22Rv1 (cell line): ENCODE measurements at regions not wholly inside any gene's neighbourhood (a gene's known extent, or its start where the extent isn't known, plus 50 kb on each side); places are given as distances from the start of the nearest gene placed in this dataset.

ENCODE experiments used
- H3K27ac ChIP-seq: fragments of 450-650 bp; 2 replicates; pipeline ENCODE4 v1.5.1; 2017
- CTCF ChIP-seq: fragments of 450-650 bp; IDR thresholded peaks from 2 replicates; pipeline ENCODE4 v1.5.1; 2017; ENCODE audit warnings: mild to moderate bottlenecking
- ZFX ChIP-seq: fragments of 450-650 bp; IDR thresholded peaks from 2 replicates; pipeline ENCODE4 v1.6.1; 2017; ENCODE audit warnings: antibody characterized with exemption, borderline replicate concordance

GRCh38 chr10:129179245-129179971, 287.6 kb upstream of the MGMT start:
- H3K27ac ChIP-seq = no peak overlapping the region
- TF ChIP-seq ZFX = no peak
- TF ChIP-seq CTCF = no peak

GRCh38 chr10:129179972-129180678, 286.9 kb upstream of the MGMT start:
- TF ChIP-seq CTCF (no peak), ZFX (no peak)

GRCh38 chr10:129184196-129184595, 282.8 kb upstream of the MGMT start:
- no peak overlapping the region for H3K27ac ChIP-seq
- no peak for TF ChIP-seq ZFX
- TF ChIP-seq CTCF = no peak

More at GRCh38 chr10:129179972-129180678, 286.9 kb upstream of the MGMT start:
- no peak overlapping the region for H3K27ac ChIP-seq

- no peak for TF ChIP-seq ZFX
- TF ChIP-seq CTCF = no peak
Measured at GRCh38 chr10:129187331-129187730, 279.7 kb upstream of the MGMT start.

GRCh38 chr10:129191797-129192196, 275.2 kb upstream of the MGMT start:
- TF ChIP-seq ZFX (no peak), CTCF (no peak)
- H3K27ac ChIP-seq = no peak overlapping the region

More at GRCh38 chr10:129187331-129187730, 279.7 kb upstream of the MGMT start:
- no peak overlapping the region for H3K27ac ChIP-seq

- no peak overlapping the region for H3K27ac ChIP-seq
- TF ChIP-seq ZFX = no peak
- TF ChIP-seq CTCF = no peak
Measured at GRCh38 chr10:129192344-129193128, 274.5 kb upstream of the MGMT start.

GRCh38 chr10:129193148-129193547, 273.9 kb upstream of the MGMT start:
- no peak overlapping the region for H3K27ac ChIP-seq
- no peak for TF ChIP-seq ZFX
- no peak for TF ChIP-seq CTCF
